ENCODE measurements at regions not wholly inside any gene's neighbourhood (a gene's known extent, or its start where the extent isn't known, plus 50 kb on each side); places are given as distances from the start of the nearest gene placed in this dataset.

DNA sequence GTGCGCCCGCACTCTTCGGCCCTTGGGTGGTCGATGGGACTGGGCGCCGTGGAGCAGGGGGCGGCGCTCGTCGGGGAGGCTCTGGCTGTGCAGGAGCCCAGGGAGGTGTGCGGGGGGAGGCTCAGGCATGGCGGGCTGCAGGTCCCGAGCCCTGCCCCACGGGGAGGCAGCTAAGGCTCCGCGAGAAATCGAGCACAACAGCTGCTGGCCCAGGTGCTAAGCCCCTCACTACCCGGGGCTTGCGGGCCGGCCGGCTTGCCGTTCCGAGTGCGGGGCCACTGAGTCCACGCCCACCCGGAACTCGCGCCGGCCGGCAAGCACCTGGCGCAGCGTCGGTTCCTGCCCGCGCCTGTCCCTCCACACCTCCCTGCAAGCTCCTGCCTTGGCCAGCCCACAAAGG lies 462.3 kb upstream of the JARID2 start:
- CTCF ChIA-PET = no interaction called here
- Histone ChIP-seq H3K9ac (ENCODE audit: low read length) (no peak overlapping the region), H3K27ac (ENCODE audit: low read depth, low read length) (no peak overlapping the region), H3K9me2 (ENCODE audit: insufficient read depth) (no peaks in the 10 kb centered on the region; the same call in 1 of the 2 replicates), H3K9me3 (ENCODE audit: control insufficient read depth in 1 of 2, insufficient read depth in 1 of 2, low read depth in 1 of 2, low read length in 2 of 2) (no peaks in the 10 kb centered on the region), H3K27me3 (ENCODE audit: insufficient read depth, low read length) (no peaks in the 10 kb centered on the region), H3K36me3 (ENCODE audit: control insufficient read depth in 1 of 2, insufficient read depth in 2 of 2, low read length in 2 of 2) (no peaks in the 10 kb centered on the region), H3K4me1 (ENCODE audit: control insufficient read depth in 1 of 2, insufficient read depth in 2 of 2, low read length in 2 of 2) (no peaks in the 10 kb centered on the region), H3K4me3 (replicated peaks in 1 of 2; ENCODE audit: low read depth in 1 of 2, low read length in 2 of 2) (no peak overlapping the region), H4K20me1 (ENCODE audit: insufficient read depth) (no peaks in the 10 kb centered on the region), H3K4me2 (ENCODE audit: low read length) (no peak overlapping the region), H3K79me2 (ENCODE audit: insufficient read depth, low read length) (no peaks in the 10 kb centered on the region), H2AFZ (ENCODE audit: low read depth, low read length, poor library complexity, severe bottlenecking) (no peak overlapping the region)
- ATAC-seq = no peak
- no peak for DNase-seq (ENCODE audit: low read depth, low spot score)
- BruUV-seq (replicated peaks) = no TSS peak
- TF ChIP-seq YY1 (IDR thresholded peaks at IDR 0.05; ENCODE audit: extremely low read depth, insufficient replicate concordance, low read depth, low read length) (no peak), CEBPB (IDR thresholded peaks at IDR 0.05; ENCODE audit: low read depth) (no peak), FOSL1 (IDR thresholded peaks at IDR 0.05; ENCODE audit: low read depth) (no peak), ZNF274 (IDR thresholded peaks at IDR 0.05; ENCODE audit: low read depth, low read length) (no peak)
- RAD21 ChIA-PET (ENCODE audit: low non-redundant PET in 1 of 2, low total read pairs in 2 of 2, uncharacterized antibody in 2 of 2, unreplicated experiment in 2 of 2) = no interaction called here
- intact Hi-C loops (cut with micrococcal nuclease) = no loop called here
- POLR2A ChIA-PET = no interaction called here

DNA sequence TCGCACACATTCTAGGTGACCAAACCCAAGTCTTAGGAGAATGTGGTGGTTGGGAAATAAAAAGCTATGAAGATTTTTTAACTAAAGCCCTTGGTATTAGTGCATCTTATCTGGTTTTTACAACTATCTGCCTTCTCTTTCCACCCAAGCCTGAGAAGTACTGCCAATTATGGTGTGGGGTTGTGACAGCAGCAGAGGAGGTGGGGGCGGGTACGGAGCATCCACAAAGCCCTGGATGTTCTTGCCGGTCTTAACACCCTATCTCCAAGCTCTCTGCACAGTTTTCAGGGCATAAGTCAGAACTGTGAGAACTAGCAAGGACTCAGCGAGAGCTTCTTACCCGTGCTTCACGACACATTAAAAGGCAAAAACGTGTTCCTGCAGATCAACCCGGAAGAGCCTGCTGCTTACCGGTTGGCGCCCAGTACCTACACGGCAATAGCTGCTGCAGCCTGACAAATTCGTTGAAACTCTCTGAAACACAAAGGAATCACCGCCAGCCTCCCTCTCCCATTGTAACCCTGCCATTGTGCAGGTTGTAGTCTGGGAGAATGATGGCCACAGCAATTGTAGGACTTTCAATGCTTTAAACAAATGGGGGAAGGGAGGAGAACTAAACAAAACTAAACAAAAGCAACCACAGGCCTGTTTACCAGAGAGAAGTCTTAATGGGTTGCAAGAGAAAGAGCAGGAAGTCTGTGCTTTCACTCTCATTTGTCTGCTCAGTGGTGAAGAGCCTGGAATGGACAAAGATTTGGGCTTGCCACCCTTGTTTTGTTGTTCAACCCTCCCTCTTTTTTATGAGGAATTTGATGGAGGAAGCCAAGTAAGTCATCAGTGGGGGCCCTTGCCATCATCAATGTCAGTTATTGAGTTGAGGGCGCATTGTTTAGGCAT lies 461.0 kb upstream of the JARID2 start:
- H4K20me1 ChIP-seq (ENCODE audit: insufficient read depth) = no peaks in the 10 kb centered on the region
- TF ChIP-seq, protein P1, sequence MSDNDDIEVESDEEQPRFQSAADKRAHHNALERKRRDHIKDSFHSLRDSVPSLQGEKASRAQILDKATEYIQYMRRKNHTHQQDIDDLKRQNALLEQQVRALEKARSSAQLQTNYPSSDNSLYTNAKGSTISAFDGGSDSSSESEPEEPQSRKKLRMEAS (IDR thresholded peaks at IDR 0.05) = no peak
- TF ChIP-seq ZNF274 (IDR thresholded peaks at IDR 0.05; ENCODE audit: low read depth, low read length) (no peak), SP1 (IDR thresholded peaks at IDR 0.05; ENCODE audit: low read depth) (no peak), SRF (IDR thresholded peaks at IDR 0.05; ENCODE audit: low read depth) (no peak), EZH2phosphoT487 (IDR thresholded peaks at IDR 0.05; ENCODE audit: borderline replicate concordance) (no peak), SIN3A (IDR thresholded peaks at IDR 0.05; ENCODE audit: low read depth) (no peak), YY1 (IDR thresholded peaks at IDR 0.05; ENCODE audit: extremely low read depth, insufficient replicate concordance, low read depth, low read length) (no peak)
- no peak overlapping the region for H2AFZ ChIP-seq (ENCODE audit: low read depth, low read length, poor library complexity, severe bottlenecking)
- CTCF ChIA-PET = no interaction called here
- no peak overlapping the region for H3K27ac ChIP-seq (ENCODE audit: low read depth, low read length)
- RAD21 ChIA-PET (ENCODE audit: low non-redundant PET in 1 of 2, low total read pairs in 2 of 2, uncharacterized antibody in 2 of 2, unreplicated experiment in 2 of 2) = no interaction called here
- no peaks in the 10 kb centered on the region for H3K36me3 ChIP-seq (ENCODE audit: control insufficient read depth in 1 of 2, insufficient read depth in 2 of 2, low read length in 2 of 2)
- intact Hi-C loops (cut with micrococcal nuclease) = no loop called here
- ATAC-seq (no peak), DNase-seq (ENCODE audit: low read depth, low spot score) (no peak)
- H3K9me3 ChIP-seq (ENCODE audit: control insufficient read depth in 1 of 2, insufficient read depth in 1 of 2, low read depth in 1 of 2, low read length in 2 of 2) = no peaks in the 10 kb centered on the region
- H3K4me1 ChIP-seq (ENCODE audit: control insufficient read depth in 1 of 2, insufficient read depth in 2 of 2, low read length in 2 of 2) = no peaks in the 10 kb centered on the region
- POLR2A ChIA-PET = interaction anchor here (0.5 kb wide), 1 partner anchor 14 kb away, joined by 3 read pairs; no protein-coding TSS in a partner anchor
- BruUV-seq (replicated peaks) = no TSS peak
- H3K27me3 ChIP-seq (ENCODE audit: insufficient read depth, low read length) = no peaks in the 10 kb centered on the region
- no peak overlapping the region for H3K4me2 ChIP-seq (ENCODE audit: low read length)
- H3K9ac ChIP-seq (ENCODE audit: low read length) = no peak overlapping the region
- H3K79me2 ChIP-seq (ENCODE audit: insufficient read depth, low read length) = no peaks in the 10 kb centered on the region
- no peak overlapping the region for H3K4me3 ChIP-seq (replicated peaks in 1 of 2; ENCODE audit: low read depth in 1 of 2, low read length in 2 of 2)
- H3K9me2 ChIP-seq (ENCODE audit: insufficient read depth) = no peaks in the 10 kb centered on the region; the same call in 1 of the 2 replicates

Measured in HCT116 (cell line).